HG02973 (cell line): ENCODE measurements at regions not wholly inside any gene's neighbourhood (a gene's known extent, or its start where the extent isn't known, plus 50 kb on each side); places are given as distances from the start of the nearest gene placed in this dataset.
"Not testable (repeated sequence)": the region's sequence is repeated elsewhere in the genome, so short reads cannot be mapped to it uniquely, and the experiment has no call there.

Experiments used
- ATAC-seq: cut with Tn5 transposase; IDR thresholded peaks from one replicate; pipeline ENCODE4 v1.9.1; 2021; ENCODE audit warnings: moderate library complexity; ENCODE audit not compliant: unreplicated experiment

DNA sequence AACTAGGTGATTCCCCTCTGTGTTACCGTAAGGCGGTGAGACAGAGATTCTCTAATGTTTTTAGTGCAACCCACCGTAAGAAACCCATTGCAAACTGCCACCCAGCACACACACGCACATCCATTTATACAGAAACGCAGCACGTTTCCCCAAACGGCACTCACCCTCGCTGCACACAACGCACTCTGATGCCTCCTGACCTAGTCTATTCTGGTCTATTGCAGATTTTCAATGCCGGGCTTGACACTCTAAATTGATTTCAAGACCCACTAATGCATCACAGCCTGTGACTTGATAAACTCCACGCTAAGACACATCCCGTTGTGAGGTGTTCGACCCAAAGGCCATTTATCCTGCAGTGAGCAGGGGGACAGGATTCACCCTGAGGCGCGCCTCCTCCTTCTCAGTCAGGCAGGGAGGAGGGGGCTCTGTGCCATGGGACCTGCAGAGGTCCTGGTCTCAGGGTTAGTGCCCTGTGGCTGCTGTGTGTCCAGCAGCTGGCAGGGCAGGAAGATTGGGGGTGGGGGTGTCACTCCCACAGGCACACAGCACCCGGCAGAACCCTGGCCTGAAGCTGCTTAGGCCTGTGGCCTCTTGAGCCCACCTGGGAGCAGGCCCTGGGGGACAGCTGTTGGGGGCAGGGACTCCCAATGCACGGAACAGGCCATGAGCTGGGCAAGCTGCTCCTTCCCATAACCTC is 335.6 kb downstream of the PREX1 start:
- no peak for ATAC-seq

DNA sequence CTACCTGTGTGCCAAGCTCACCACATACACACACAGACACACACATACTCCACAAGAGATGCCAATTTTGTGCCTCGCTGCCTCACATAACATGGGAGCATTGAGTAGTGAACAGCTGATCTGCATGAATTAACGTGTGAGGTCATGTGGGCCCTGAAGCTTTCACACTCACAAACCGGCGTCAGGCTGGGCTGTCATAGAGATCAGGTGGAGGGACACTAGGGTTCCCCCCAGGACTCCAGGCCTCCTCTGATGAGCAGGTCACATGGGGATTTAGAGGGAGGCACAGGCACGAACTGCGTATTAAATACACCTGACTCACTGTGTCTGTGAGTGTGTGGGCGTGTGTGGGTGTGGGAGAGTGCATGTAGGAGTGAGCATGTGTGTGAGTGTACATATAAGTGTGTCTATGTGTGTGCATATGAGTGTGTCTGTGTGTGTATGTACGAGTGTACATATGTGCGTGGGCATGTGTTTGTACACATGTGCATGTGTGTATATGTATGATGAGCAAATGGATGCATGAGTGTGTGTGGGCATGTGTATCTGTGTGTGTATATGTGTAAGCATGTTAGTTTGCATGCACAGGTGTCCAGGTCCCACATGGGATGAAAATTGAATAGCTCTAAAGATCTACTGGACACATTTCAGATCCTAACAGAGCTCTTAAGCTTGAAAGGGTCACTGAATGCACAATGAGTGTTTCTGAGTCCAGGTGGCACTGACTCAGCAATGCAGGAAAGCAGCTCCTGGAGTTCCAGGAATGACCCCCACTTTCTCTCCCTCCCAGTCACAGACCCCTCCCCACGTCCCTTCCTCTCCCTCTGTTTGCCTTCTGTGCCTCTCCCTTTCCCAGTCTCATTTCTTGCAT is 336.6 kb downstream of the PREX1 start:
- no peak for ATAC-seq

DNA sequence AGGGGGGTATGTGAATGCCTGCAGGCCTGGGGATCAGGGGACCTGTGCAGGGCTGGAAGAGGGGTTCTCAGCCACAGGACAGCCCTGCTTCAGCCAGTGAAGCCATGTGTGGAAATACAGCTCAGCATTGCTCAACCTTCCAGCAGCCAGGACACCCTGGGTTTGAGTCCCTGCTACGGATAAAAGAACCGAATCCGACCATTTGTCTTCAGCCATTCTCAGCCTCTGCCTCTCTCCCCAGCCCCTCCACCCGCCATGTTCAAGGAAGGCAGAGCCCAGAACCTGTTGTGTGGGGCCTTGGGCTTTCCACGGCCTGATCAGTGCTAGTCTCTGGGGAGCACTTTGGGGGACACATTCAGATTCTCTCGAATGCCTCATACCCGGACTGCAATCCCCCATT is 337.5 kb downstream of the PREX1 start:
- not testable (repeated sequence) for ATAC-seq

DNA sequence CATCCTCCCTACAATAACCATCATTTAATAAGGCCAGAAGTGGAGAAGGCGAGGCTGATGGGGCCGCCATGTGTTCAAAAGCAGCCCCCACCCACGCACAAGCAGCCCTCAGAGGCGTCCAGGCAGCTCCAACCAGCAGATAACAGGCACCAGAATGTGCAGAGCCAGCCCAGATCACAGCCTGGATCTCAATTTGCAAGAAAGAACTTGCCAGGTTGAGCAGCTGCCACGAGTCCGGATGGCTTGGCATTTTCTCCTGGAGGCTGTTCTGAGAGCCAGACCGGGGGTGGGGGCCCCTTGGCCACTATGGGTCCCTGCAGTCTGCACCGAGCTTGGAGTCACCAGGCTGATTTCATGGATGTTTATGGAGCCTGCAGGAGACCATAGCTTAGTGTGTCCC is 338.1 kb downstream of the PREX1 start:
- no peak for ATAC-seq

DNA sequence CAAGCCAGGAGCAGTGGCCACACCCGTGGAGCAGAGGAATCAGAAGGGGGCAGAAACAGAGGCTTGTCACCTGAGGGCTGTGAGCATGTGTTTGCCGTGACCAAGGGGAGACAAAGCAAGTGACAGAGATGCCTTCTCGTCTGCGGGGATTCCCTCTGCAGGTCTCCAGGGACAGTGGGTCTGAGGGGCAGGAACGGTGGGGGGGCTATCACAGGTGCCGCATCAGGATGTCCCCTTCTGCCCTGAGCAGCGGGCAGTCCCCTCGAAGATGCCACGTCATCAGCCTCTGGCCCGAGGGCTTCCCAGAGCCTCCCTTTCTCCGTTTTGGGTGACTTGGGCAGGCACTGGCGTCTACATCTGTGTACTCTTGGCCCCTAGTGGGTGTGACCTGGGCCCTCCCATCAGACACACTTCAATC is 338.7 kb downstream of the PREX1 start:
- no peak for ATAC-seq

DNA sequence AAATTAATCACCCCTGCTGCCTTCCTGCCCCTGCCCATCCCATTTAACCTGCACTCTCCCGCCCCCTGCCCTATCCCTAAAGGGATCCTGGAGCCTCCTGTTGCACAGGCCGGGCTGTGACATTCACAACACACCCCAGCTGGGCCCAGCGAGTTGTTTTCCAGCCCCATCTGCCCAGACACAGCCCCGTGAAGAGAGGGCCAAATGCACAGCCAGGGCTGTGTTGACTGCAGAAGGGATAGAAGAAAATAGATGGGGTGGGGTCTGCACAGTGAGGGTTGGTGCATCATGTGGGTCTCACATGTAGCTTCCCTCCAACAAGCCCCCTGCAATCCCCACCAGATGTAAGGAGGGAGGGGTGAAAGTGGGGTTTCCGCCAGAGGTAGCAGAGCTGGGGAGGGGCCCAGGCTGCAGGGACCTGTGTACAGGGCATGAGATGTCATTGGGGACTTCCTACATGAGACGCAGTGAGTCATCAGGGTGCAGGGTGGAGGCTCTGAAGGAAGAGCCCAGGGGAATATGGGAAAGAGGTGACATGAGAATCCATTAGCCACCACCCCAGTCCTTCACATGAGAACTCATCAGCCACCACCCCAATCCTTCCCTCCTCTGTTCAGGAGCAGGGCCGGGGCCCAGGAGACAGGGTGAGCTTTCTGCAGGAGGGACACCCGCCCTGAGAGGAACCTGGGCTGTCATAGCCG is 339.3 kb downstream of the PREX1 start:
- not testable (repeated sequence) for ATAC-seq

DNA sequence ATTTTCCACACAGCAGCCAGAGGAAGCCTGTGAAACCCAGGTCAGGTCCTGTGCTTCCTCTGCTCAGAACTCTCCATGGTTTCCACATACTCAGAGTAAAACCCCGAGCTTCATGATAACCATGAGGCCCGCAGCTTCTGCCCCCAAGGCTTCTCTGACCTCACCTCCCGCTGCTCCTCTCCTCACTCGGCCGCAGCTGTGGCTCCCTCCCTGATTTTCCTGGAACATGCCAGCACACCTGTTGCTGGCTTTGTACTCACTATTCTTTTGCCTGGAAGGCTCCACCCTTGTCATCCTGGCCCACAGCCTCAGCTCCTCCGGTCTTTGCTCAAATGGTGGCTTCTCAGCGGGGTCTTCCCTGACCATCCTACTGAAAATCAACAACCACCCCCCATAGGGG is 341.7 kb downstream of the PREX1 start:
- ATAC-seq, result no peak

DNA sequence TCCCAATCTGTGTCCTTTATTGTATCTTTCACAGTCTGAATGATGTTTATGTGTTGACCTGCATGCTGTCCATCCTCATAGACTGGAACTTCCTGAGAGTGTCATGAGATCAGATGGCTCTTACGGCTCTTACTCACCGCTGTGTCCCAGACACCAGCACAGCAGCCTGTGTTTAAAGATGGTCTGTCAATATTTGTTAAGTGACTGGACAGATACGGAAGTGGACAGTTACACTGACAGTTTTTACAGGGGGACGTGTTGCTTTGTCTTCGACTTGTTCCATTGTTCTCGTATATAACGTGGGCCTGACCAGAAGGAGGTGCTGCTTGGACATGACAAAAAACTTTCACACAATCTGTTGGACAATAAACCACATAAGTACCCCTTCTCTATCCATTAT is 342.6 kb downstream of the PREX1 start:
- not testable (repeated sequence) for ATAC-seq

DNA sequence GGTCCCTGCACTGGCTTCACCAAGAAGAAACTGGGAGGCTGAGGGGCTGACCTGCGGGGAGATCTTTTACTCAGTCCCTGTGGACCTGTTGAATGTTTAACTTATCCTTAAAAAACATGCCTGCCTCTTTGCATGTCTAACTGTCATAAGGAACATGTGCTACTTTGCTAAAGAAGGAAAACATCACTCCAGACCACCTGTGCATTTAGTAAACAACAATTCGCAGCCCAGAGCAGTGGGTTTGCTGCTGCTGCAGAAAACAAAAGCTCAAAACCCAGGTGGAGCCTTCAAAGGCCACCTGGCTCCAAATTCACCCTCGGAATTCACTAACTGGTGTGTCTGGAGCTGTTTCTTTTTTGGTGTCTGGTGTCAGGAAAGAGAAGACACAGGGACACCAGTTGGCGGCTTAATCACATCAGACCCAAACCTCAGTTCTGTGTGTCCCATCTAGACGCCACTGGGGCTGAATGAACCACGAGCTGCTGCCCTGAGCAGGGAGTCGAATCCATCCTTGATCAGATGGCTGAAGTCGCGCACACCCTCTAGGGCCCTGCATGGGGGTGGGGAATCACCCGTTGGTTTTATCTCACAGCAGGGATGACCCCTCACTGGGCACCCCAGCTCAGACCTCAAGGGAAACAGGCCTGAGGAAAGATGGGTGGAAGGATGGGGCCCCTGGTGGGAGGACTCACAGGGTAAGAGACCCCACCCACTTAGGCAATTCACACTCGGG is 344.3 kb downstream of the PREX1 start:
- ATAC-seq, result no peak

DNA sequence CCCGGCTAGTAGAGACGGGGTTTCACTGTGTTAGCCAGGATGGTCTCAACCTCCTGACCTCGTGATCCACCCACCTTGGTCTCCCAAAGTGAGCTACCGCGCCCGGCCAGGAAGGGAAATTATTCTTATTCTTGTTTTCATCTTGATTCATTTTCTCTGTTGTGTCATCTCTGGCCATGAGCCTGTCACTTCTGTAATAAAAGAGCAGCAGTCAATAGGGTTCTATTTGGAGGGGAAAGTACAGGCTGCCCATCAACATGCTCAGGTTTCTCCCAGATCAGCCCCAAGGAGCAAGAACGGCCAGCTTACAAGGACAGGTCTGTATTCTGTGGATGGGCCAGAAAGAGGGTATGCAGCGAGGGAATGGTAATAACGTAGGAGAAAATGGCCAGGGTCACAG is 345.0 kb downstream of the PREX1 start:
- ATAC-seq, result no peak

DNA sequence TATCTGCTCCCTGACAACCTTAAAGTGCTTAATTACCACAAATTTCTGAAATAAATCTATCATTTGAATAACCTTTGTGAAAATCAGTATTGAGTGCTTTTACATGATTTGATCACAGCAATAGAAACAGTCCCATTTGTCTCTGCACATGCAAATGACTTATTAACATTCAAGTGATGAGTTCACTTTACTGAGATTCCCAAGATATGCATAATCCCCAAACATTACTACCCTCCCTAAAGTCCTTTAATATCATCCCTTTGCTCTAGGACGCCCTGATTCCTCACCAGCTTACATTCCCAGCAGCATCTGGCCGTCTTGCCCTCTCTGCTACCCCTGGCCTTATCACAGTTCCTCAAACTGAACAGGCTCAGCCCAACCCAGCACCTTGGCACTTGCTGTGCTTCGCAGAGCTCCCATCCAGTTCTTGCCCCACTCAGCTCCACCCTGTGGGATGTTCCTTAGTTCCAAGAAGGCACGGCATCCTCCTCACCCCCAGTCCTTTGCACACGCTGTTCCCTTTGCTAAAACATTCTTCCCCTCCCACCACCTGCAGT is 347.5 kb downstream of the PREX1 start:
- no peak for ATAC-seq

DNA sequence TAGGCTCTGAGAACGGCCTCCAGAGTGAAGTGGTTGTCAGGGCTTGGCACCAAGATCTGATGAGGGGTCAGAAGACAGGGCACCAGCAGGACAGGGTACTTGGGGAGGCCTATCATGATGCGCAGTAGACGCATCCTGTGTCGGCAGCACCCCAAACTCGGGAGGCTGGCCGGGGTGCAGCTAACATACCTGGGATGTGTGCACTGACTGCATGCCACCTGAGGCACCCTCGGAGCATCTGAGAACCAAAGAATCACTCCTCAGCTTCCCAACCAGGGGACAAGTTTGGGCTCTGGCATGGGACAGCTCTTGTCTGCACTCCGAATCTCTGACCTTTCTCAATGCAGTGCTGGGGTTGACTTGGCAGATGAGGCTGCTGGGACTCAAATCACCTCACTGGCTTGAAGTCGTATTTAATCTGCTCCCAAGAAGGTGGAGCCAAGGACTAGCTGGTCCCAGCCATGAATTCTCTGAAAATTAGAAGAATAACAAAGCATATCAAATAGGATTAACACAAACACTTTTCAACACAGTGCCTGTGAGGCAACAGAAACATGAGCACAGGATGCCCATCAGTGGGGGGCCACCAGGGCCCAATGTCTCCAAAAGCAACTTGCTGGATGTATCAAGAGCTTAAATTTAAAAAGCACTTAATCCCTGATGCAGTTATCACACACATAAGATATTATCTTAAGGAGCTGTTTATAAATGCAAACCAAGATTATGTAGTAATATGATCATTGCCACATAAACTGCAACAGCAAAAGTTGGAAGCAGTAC is 348.8 kb downstream of the PREX1 start:
- ATAC-seq, result no peak

DNA sequence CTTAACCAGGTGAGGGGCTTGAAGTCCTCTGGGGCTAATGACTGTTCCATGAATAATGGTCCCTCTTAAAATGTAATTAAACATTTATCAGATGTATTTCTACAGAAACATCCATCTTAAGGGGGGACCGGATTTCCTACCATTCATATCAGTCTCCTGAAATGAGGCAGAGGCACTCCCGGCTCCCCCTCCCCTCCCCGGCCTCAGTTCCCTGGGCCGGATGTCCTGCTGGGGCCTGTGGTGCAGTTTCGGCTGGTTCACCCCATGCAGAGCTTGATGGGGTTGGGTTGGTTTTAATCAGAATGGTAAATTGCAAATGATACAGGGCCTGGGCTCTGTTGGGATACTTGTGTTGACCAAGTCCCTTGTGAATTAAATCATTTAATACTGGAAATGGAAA is 349.4 kb downstream of the PREX1 start:
- ATAC-seq, result no peak

DNA sequence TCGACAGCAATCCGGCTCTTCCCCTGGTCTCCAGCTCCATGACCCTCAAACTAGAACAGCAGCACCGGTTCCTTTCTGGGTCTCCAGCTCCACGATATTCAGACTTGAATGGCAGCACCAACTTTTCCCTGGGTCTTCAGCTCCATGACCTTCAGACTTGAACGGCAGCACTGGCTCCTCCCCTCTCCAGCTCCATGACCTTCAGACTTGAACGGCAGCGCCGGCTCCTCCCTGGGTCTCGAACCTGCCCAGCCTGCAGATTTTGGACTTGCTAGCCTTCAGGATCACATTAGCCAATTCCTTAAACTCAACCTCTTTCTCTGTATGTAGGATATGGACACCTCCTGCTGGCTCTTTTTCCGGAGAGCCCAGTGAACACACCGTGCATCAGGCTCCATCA is 350.9 kb downstream of the PREX1 start:
- no peak for ATAC-seq

DNA sequence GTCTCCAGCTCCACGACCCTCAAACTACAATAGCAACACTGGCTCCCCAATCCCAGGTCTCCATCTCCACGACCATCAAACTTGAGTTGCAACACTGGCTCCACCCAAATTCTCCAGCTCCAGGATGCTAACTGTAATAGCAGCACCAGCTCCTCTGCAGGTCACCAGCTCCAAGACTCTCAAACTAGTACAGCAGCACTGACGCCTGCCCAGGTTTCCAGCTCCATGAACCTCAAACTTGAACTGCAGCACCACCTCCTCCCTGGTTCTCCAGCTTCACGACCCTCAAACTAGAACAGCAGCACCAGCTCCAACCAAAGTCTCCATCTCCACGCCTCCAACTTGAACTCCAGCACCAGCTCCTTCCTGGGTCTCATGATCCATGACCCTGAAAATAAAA is 353.8 kb downstream of the PREX1 start:
- ATAC-seq, result no peak

DNA sequence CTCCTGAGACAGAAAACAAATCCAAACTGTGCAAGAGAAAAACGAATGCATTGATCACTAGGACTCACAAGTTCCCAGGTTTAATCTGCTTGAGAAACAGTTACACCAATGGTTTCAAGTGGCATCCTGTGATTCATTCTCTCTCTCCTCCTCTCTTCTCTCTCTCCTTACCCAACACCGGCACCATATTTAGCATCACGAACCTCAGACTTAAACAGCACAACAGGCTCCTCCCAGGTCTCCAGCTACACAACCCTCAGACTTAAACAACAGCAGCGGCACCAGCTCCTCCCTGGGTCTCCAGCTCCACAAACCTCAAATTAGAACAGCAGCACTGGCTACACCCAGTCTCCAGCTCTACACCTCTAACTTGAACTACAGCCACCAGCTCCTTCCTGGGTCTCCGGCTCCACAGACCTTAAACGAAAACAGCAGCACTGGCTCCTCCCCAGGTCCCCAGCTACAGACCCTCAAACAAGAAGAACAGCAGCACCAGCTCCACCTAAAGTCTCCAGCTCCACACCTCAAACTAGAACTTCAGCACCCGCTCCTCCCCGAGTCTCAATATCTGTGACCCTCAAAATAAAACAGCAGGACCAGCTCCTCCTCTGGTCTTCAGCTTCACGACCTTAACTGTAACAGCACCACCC is 355.9 kb downstream of the PREX1 start:
- ATAC-seq, result no peak

DNA sequence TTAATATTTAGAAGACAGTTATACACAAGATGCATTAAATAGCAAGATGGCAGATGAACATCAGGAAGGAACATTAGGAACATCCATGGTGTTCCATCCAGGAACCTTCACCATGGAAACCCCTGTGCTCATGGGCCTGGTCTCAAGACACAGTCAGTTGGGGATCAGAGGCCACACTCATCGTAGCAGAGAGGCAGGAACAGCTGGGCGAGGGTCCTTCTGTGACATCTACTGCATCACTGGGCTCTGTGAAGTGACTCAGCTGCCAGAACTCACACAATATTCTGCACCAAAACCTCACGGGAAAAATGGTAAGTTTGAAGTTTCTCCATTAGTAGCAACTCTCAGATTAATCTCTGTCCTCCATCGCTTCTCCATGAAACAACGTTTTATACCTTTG is 356.6 kb downstream of the PREX1 start:
- no peak for ATAC-seq

DNA sequence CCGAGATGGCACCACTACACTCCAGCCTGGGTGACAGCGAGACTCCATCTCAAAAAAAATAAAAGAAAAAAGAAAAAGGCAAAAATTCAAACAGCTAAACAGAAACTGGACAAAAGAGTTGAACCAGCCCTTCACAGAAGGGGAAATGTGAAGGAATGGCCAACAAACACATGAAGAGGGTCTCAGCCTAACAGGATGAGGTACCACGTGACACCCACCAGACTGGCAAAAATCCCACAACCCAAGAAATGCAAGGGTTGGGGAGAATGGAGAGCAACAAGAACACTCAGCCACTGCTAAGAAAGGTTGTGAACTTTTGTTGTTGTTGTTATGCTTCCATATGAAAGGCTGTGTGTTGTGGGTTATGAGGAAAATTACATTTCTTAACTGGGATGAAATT is 357.7 kb downstream of the PREX1 start:
- no peak for ATAC-seq

DNA sequence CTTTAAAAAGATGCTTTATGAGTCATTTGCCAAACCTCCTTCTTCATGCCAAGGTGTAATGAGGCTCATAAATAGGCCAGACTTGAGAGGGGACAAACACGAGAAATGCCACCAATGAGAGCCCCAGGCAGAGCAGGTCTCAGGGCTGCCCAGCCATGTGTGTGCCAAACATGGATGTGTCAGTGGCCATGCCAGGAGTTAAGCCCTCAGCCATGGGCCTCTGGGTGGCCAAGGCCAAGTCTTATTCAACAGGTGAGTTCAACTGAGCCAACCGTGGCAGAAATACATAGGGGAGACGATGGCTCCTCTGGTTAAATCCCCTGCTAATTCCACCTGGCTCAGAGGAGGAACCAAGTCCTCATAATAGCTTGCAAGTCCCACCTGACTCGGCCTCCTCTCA is 358.8 kb downstream of the PREX1 start:
- ATAC-seq, result no peak

DNA sequence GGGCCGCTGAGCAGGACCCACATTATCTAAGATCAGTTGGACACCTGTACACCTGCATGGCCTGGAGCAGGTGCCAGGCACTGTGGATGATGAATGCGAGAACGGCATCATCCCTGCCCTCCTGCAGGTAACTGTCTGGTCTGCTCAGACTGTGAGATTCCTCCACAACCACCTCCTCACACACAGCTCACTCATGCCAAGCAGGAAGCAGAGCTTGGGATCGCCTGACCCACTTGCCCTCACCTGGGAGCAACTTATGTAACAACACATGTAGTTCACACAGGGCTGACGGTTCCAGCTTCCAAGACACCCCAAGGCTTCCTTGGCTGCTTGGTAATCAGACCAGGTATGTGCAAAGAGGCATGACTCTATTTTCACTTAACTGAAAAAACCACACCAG is 359.2 kb downstream of the PREX1 start:
- ATAC-seq, result no peak
